HG02610 (cell line): ENCODE measurements at regions not wholly inside any gene's neighbourhood (a gene's known extent, or its start where the extent isn't known, plus 50 kb on each side); places are given as distances from the start of the nearest gene placed in this dataset.

Experiments
- ATAC-seq: cut with Tn5 transposase; IDR thresholded peaks from one replicate; pipeline ENCODE4 v1.9.1; 2021; ENCODE audit warnings: mild to moderate bottlenecking, moderate library complexity; ENCODE audit not compliant: unreplicated experiment

- no peak for ATAC-seq
These were observed 922.8 kb downstream of the QKI start for GRCh38 chr6:164337024-164337924.

GRCh38 chr6:164336455-164336854 is 921.9 kb downstream of the QKI start:
- ATAC-seq, result no peak

DNA sequence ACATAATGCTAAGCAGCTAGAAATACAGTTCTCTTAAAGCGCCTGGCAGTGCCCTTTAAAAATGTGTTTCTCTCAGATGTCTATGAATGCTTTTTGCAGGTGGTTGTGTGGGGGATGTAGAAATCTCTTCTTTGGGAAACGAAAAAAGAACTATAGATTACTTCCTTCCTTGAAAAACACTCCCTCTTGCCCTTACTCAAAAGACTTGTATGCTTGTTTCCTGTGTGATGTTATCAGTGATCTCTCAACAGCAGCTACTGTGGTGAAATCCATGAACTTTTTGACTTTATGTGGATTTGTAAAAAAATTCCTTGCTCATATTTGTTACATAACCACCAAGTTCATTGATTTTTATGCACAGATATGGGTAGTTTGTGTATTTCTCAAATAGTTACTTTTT is 916.5 kb downstream of the QKI start:
- ATAC-seq, result no peak

DNA sequence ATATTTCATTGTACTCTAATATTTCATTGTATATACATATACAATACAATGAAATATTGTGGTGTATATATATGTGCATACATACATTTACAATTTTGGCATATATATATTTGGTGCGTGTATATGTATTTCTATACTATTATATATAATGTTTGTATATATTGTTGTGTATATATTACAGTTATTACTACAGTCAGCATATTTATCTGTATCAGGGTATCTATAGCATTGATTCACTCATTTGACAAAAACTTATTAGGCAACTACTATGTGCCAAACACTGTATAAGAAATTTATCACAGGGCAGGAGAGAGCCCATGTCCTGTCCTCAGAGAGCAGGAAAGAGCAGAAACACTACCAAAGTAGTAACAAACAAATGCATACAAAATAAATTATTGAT is 910.6 kb downstream of the QKI start:
- ATAC-seq, result no peak

DNA sequence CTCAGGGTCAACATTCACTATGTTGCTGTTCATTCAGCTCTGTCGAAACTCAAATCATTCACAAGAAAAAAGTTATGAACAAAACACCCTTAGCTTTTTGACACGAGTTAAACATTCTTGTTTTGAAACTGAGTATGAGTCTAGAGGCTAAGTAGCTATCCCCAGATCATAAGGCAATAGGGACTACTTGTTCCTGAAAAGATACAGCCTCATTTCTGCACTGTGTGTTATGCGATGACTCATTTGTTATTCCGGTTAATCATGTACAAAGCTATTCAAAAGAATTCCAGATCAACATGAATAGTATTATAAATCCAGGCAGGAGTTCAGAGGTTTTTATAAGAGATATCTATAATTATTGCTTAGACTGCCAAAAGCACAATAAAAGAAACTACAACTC is 908.0 kb downstream of the QKI start:
- ATAC-seq, result no peak

DNA sequence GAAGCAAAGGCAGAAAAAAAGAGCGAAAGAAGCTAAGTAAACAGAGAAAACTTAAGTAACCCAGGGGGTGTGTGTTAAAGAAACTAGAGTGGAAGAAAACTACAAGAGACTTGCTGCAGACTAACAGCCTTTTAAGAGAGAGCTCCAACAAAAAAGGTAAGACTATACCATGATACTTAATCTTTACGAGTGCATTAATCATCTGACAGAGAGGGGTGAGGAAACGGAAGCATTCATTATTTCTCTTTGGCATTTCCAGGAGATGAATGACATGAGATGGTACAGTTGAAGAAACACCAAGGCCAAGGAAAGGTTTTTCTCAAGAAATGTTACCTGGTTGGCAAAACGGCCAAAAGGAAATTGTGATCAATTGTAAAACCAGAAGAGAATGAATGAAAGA is 906.8 kb downstream of the QKI start:
- no peak for ATAC-seq

DNA sequence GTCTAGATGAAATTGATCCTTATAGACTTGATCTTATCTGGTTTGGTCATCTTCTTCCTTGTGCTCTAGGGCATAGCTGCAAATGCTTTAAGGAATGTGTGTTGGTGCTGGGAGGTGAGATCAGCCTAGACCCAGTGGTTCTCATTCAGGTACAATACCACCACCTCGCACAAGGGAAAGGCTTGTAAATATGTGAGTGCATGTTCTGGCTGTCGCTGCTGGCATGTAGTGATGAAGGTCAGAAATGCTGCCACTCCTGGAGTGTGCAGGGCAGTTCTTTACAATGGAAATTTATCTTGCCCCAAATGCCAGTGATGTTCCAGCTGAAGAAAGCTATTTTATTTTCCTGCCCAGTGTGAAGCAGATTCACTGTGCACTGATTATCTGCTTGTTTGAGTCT is 900.9 kb downstream of the QKI start:
- no peak for ATAC-seq

GRCh38 chr6:164308339-164308738 is 893.8 kb downstream of the QKI start:
- no peak for ATAC-seq

- ATAC-seq, result no peak
These were observed 888.8 kb downstream of the QKI start for GRCh38 chr6:164303102-164303964.

- no peak for ATAC-seq
These were observed 881.9 kb downstream of the QKI start for GRCh38 chr6:164296411-164296810.

DNA sequence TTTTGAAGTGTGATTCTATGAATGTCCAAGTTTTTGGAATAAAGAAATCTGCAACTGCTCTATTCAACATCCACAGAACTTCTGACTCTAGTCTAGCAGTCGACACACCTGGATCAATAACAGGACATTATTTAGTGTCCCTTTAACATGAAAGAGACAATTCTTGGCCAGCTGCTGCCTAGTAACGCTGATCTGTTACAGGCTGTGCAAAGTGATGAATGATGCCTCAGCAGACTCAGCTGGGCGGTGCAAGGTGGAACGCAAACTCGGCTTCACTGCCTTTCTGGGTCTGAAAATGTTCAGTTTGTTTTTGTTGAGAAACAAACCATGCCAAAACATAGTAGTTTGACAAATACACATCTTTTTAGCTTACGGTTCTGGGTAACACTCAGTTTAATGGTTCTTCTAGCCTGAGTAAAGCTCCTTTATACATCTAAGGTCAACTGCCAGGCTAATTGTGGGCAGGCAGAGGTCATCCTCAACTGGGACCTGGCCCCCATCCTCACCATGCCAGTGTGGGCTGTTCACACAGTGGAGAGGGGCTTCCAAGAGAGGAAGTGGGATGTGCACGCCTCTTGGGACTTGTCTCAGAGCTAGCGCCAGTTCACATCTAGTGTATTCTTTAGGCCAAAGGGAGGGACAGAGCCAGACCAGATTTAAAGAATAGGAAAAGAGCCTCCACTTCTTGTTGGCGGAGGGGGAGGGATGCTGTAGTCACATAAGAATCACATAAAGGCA is 879.7 kb downstream of the QKI start:
- ATAC-seq, result no peak

DNA sequence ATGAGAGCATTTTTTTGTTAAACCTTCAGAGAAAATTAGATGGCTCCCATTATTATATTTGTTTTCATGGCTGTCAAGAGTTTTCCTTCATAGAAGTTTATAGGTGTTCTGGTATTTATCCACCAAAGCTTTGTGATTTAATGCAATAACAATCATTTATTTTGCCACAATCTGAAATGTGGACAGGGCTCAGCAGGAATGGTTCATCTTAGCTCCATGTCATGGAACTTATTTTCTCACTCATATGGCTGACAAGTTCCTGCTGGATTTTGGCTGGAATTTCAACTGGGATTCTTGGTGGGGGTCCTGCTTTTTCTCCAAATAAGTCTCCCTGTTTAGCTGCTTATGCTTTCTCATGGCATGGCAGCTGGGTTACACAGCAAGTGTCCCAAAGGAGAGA is 876.7 kb downstream of the QKI start:
- no peak for ATAC-seq

DNA sequence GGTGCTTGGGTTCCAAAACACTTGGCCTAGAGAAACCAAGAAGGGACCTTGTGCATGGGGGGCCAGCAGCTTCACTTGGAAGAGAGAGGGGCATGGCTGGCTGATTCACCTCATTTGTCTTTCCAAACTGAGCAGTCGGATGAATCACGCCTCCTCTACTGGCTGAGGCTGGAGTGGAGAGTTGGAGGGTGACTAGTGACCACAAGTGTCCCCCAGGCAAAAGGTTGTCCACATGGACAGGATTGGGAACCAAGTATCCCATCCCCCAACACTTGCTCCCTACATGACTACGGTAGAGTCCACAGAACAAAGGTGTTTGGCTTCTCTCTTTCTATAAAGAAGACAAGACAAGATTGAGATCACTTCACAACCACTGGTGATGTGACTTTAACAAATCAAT is 875.6 kb downstream of the QKI start:
- no peak for ATAC-seq

DNA sequence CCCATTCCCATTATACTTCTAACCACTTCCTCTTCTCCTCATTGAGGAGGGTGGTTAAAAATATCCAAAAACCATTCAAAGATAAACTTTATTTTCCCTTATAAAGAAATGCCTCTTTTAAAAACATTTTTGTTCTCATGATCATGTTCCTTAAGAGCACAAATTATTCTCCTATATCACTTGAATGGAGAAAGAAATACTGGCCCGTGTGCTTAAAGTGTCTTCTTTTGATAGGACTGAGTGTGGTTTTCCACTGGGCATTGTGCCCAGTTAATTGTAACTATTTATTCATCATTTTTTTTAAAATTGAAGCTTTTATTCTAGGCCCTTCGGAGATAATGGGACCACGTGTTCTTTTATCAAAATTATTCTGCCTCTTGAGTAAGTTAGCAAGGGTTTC is 871.5 kb downstream of the QKI start:
- no peak for ATAC-seq

GRCh38 chr6:164283574-164283973 is 869.1 kb downstream of the QKI start:
- ATAC-seq, result no peak

- ATAC-seq, result no peak
These were observed 861.7 kb downstream of the QKI start for GRCh38 chr6:164276211-164276610.

DNA sequence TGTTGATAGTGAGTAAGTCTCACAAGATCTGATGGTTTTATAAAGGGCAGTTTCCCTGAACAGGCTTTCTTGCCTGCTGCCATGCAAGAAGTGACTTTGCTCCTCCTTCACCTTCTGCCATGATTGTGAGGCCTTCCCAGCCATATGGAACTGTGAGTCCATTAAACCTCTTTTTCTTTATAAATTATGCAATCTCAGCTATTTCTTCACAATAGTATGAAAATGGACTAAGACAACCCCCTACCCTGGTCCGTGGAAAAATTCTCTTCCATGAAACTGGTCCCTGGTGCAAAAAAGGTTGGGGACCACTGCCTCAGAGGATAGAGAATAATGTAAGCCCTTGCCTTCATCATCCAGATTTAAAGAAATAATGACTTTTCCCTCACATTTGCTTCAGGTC is 861.3 kb downstream of the QKI start:
- ATAC-seq, result no peak

- no peak for ATAC-seq
These were observed 860.0 kb downstream of the QKI start for GRCh38 chr6:164274493-164274892.

DNA sequence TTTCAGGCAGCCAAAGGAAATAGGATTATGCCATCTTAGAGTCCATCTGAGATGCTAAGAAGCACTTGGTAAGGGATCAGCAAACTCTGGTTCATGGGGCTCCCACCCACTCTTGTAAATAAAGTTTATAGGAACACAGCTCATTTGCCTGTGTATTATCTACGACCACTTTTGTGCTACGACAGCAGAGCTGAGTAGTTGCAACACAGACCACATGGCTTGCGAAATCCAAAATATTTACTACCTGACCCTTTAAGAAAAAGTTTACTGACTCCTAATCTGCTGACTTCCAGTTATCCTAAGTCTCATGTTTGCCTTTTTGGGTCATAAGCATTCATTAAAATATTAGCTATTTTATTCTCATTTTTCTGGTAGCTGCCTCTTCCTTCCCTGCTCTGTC is 859.0 kb downstream of the QKI start:
- ATAC-seq, result no peak

DNA sequence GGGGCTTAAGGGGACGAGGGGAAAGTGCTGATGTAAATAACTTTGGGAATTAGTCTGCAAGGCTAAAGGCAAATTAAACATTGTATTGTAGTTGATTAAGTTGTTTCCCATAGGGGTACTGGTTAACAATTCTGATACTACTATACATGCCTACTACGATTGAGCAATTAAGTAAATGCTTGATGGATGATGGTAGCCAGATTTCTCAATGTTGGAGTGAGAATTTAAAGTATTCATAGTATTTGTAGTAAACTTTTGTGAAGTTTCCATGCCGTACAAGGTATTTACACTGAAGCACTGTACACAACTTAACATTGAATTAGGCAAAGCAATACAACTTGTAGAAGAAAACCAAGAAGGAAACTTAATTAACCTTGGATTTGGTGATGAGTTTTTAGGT is 852.3 kb downstream of the QKI start:
- no peak for ATAC-seq

DNA sequence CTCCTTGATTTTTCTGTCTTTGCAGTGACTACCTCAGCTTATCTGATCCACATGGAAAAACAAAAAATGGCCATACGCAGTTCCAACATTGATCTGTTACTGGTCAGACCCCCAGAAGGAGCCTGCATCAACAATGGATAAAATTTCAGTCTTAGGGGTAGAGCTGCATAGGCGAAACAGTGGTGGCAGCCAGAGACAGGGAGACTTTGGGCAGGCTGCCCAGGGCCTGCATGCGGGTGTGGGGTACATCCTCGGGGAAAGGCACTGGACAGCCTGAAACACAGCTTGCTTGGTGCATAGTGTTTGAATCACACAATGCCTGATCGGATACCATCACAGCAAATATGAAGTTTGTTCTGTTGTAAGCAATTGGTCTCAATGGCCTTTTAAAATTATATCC is 847.8 kb downstream of the QKI start:
- no peak for ATAC-seq
